A549 (cell line): ENCODE measurements at regions not wholly inside any gene's neighbourhood (a gene's known extent, or its start where the extent isn't known, plus 50 kb on each side); places are given as distances from the start of the nearest gene placed in this dataset.

Source experiments
- CHD2 ChIP-seq: fragments of 150-350 bp; IDR thresholded peaks from 2 replicates; pipeline ENCODE4 v1.6.1; 2014; ENCODE audit warnings: low read length; ENCODE audit not compliant: partially characterized antibody
- CTCF ChIP-seq: fragments of >200 bp; sonication (Bioruptor Twin); formaldehyde crosslinking; IDR thresholded peaks from 3 replicates; pipeline ENCODE4 v1.5.1; 2016
- MYC ChIP-seq: IDR thresholded peaks from 2 replicates; pipeline ENCODE4 v1.6.1; 2012; ENCODE audit warnings: mild to moderate bottlenecking, inconsistent platforms, low read length, improper control_type of control experiment, borderline replicate concordance
- POLR2A ChIP-seq: IDR thresholded peaks from 2 replicates; pipeline ENCODE4 v1.6.1; 2012; ENCODE audit warnings: mild to moderate bottlenecking, low read length
- RCOR1 ChIP-seq: fragments of 150-350 bp; IDR thresholded peaks from 2 replicates; pipeline ENCODE4 v1.6.1; 2014; ENCODE audit warnings: antibody characterized with exemption, low read length, low read depth
- RNF2 ChIP-seq: fragments of 200-600 bp; sonication (generic); IDR thresholded peaks from 2 replicates; pipeline ENCODE4 v1.6.1; 2016; ENCODE audit warnings: low read depth, mild to moderate bottlenecking, antibody characterized with exemption, moderate library complexity, borderline replicate concordance
- SMC3 ChIP-seq: fragments of >200 bp; sonication (Bioruptor Twin); formaldehyde crosslinking; IDR thresholded peaks from 3 replicates; pipeline ENCODE4 v1.6.1; 2018; ENCODE audit warnings: inconsistent platforms

GRCh38 chr4:72959411-72959810 is 110.1 kb downstream of the COX18 start:
- TF ChIP-seq POLR2A (no peak), RCOR1 (no peak), SMC3 (no peak), CHD2 (no peak), CTCF (no peak), RNF2 (no peak), MYC (no peak)
